H9 (cell line): ENCODE measurements at regions not wholly inside any gene's neighbourhood (a gene's known extent, or its start where the extent isn't known, plus 50 kb on each side); places are given as distances from the start of the nearest gene placed in this dataset.

ENCODE experiments used
- DNase-seq: peaks from one replicate; pipeline ENCODE4 v3.0.0-alpha.2; 2017
- H2AFZ ChIP-seq: one replicate; pipeline ENCODE4 v1.6.1; 2013; ENCODE audit warnings: mild to moderate bottlenecking, low read length, control low read depth, moderate library complexity
- H2AK5ac ChIP-seq: 2 replicates; pipeline ENCODE4 v1.6.1; 2013; ENCODE audit warnings: low read length, control low read depth, mixed read lengths; ENCODE audit not compliant: insufficient read length
- H2BK120ac ChIP-seq: one replicate; pipeline ENCODE4 v1.6.1; 2013; ENCODE audit warnings: low read depth, mild to moderate bottlenecking, low read length, control low read depth, inconsistent platforms; ENCODE audit not compliant: poor library complexity, severe bottlenecking
- H2BK12ac ChIP-seq: 2 replicates; pipeline ENCODE4 v1.6.1; 2013; ENCODE audit warnings: low read length, control low read depth, mixed read lengths, low read depth; ENCODE audit not compliant: insufficient read length
- H2BK15ac ChIP-seq: 2 replicates; pipeline ENCODE4 v1.6.1; 2013; ENCODE audit warnings: low read depth, low read length, control low read depth
- H2BK20ac ChIP-seq: one replicate; pipeline ENCODE4 v1.6.1; 2013; ENCODE audit warnings: low read depth, mild to moderate bottlenecking, low read length, control low read depth, inconsistent platforms; ENCODE audit not compliant: poor library complexity, severe bottlenecking
- H2BK5ac ChIP-seq: 2 replicates; pipeline ENCODE4 v1.6.1; 2013; ENCODE audit warnings: low read length, control low read depth, mixed read lengths; ENCODE audit not compliant: insufficient read length
- H3K14ac ChIP-seq: 2 replicates; pipeline ENCODE4 v1.6.1; 2013; ENCODE audit warnings: low read length, control low read depth; ENCODE audit not compliant: insufficient read depth
- H3K18ac ChIP-seq: 2 replicates; pipeline ENCODE4 v1.6.1; 2013; ENCODE audit warnings: low read depth, mild to moderate bottlenecking, mixed read lengths, low read length, control low read depth; ENCODE audit not compliant: insufficient read length
- H3K23ac ChIP-seq: 2 replicates; pipeline ENCODE4 v1.6.1; 2013; ENCODE audit warnings: low read length, control low read depth, mixed read lengths, low read depth; ENCODE audit not compliant: insufficient read length
- H3K23me2 ChIP-seq: 2 replicates; pipeline ENCODE4 v1.6.1; 2013; ENCODE audit warnings: low read depth, mild to moderate bottlenecking, mixed read lengths, low read length, control low read depth; ENCODE audit not compliant: insufficient read length, poor library complexity, severe bottlenecking
- H3K27ac ChIP-seq: 2 replicates; pipeline ENCODE4 v1.5.1; 2013; ENCODE audit warnings: low read length, control low read depth, mixed read lengths, low read depth; ENCODE audit not compliant: insufficient read length
- H3K27me3 ChIP-seq: 2 replicates; pipeline ENCODE4 v1.6.1; 2013; ENCODE audit warnings: low read length, control low read depth, inconsistent platforms; ENCODE audit not compliant: insufficient read depth
- H3K4ac ChIP-seq: 2 replicates; pipeline ENCODE4 v1.6.1; 2013; ENCODE audit warnings: low read depth, mild to moderate bottlenecking, control low read depth, inconsistent platforms, low read length, moderate library complexity
- H3K4me1 ChIP-seq: 2 replicates; pipeline ENCODE4 v1.6.1; 2013; ENCODE audit warnings: low read length, control low read depth, inconsistent platforms; ENCODE audit not compliant: insufficient read depth
- H3K4me2 ChIP-seq: 2 replicates; pipeline ENCODE4 v1.6.1; 2013; ENCODE audit warnings: low read length, control low read depth, mixed read lengths; ENCODE audit not compliant: insufficient read length, insufficient read depth
- H3K56ac ChIP-seq: 2 replicates; pipeline ENCODE4 v1.6.1; 2013; ENCODE audit warnings: low read depth, mild to moderate bottlenecking, mixed read lengths, low read length, control low read depth; ENCODE audit not compliant: insufficient read length
- H3K79me1 ChIP-seq: 2 replicates; pipeline ENCODE4 v1.6.1; 2013; ENCODE audit warnings: low read depth, mild to moderate bottlenecking, moderate library complexity, low read length, control low read depth, inconsistent platforms; ENCODE audit not compliant: insufficient read depth, poor library complexity, severe bottlenecking
- H3K79me2 ChIP-seq: 2 replicates; pipeline ENCODE4 v1.6.1; 2013; ENCODE audit warnings: low read length, control low read depth, inconsistent platforms; ENCODE audit not compliant: insufficient read depth
- H3K9ac ChIP-seq: 2 replicates; pipeline ENCODE4 v1.6.1; 2013; ENCODE audit warnings: low read length, control low read depth, mixed read lengths; ENCODE audit not compliant: insufficient read length; ENCODE audit errors: extremely low read depth
- H3K9me3 ChIP-seq: one replicate; pipeline ENCODE4 v1.6.1; 2013; ENCODE audit warnings: low read depth, low read length, inconsistent platforms; ENCODE audit not compliant: control insufficient read depth
- H3T11ph ChIP-seq: one replicate; pipeline ENCODE4 v1.6.1; 2013; ENCODE audit warnings: mild to moderate bottlenecking, low read length, control low read depth, inconsistent platforms
- H4K20me1 ChIP-seq: one replicate; pipeline ENCODE4 v1.6.1; 2013; ENCODE audit not compliant: control insufficient read depth, insufficient read length, insufficient read depth
- H4K5ac ChIP-seq: 2 replicates; pipeline ENCODE4 v1.6.1; 2013; ENCODE audit warnings: low read depth, mild to moderate bottlenecking, mixed read lengths, low read length, control low read depth; ENCODE audit not compliant: insufficient read length
- H4K8ac ChIP-seq: replicated peaks from 2 replicates; pipeline ENCODE4 v1.6.1; 2013; ENCODE audit warnings: low read length, control low read depth, mixed read lengths, low read depth; ENCODE audit not compliant: insufficient read length
- H4K91ac ChIP-seq: 2 replicates; pipeline ENCODE4 v1.6.1; 2013; ENCODE audit warnings: low read depth, mild to moderate bottlenecking, moderate library complexity, mixed read lengths, low read length, control low read depth; ENCODE audit not compliant: insufficient read length
- H3K27ac Mint-ChIP-seq, 3 experiments: 2 replicates in 2 of 3; 3 replicates in 1 of 3; pipeline ENCODE4 v1.8.0; 2020 to 2021; ENCODE audit warnings: mixed read lengths in 3 of 3, mild to moderate bottlenecking in 1 of 3, moderate library complexity in 1 of 3
- H3K27me3 Mint-ChIP-seq: 2 replicates; pipeline ENCODE4 v1.8.0; 2021; ENCODE audit warnings: low read depth, mild to moderate bottlenecking, moderate library complexity, mixed read lengths
- H3K36me3 Mint-ChIP-seq, 3 experiments: 2 replicates in 2 of 3; 3 replicates in 1 of 3; pipeline ENCODE4 v1.8.0; 2020 to 2021; ENCODE audit warnings: low read depth in 3 of 3, mixed read lengths in 3 of 3; ENCODE audit not compliant: insufficient read depth in 1 of 3
- H3K4me1 Mint-ChIP-seq, 2 experiments: 2 replicates each; pipeline ENCODE4 v1.8.0; 2020; ENCODE audit warnings: mixed read lengths in 2 of 2
- H3K4me3 Mint-ChIP-seq, 2 experiments: 2 replicates in 1 of 2; 3 replicates in 1 of 2; pipeline ENCODE4 v1.8.0; 2020 to 2021; ENCODE audit warnings: mild to moderate bottlenecking in 2 of 2, mixed read lengths in 2 of 2, moderate library complexity in 1 of 2
- H3K9me3 Mint-ChIP-seq, 2 experiments: 2 replicates in 1 of 2; 3 replicates in 1 of 2; pipeline ENCODE4 v1.8.0; 2020; ENCODE audit warnings: mild to moderate bottlenecking in 2 of 2, mixed read lengths in 2 of 2, moderate library complexity in 1 of 2
- WGBS: extraction: QIAGEN DNeasy Blood & Tissue Kit; methylation state at CpG from one replicate; pipeline ENCODE4 v1.1.7; 2013; ENCODE audit warnings: missing lambda C conversion rate, low lambda C conversion rate, mixed read lengths; ENCODE audit not compliant: insufficient read length; ENCODE audit errors: extremely low coverage; 5-methylcytosine and 5-hydroxymethylcytosine counted together
- TF ChIP-seq, protein P1 (sequence below): fragments of 200-600 bp; sonication (generic); conservative IDR thresholded peaks from 3 replicates; pipeline ENCODE4 v1.8.0; 2021; ENCODE audit warnings: antibody characterized with exemption, mild to moderate bottlenecking

DNA sequence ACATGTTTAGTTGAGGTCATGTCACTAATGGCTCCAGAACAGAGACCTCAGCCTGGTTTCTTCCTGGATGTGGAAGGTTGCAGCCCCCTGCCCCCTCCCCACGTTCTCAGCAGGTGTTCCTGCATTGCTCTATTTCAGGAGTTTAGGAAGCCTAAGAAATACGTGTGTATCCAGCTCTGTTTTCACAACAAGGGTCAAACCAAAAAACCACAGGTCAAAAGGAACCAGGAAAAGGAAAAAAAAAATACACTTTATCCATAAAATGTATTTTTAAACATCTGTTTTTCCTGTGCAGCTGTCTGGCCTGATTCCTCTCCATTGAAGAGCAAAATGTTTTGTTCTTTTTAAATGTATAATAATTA lies 107.9 kb upstream of the PLEKHG1 start:
- Mint-ChIP-seq H3K9me3 (peaks cover 10% of the 10 kb centered on the region in 2 experiments; a peak in 4 of 5 replicates), H3K27ac (no peak overlapping the region; a peak in 1 of 7 replicates), H3K27me3 (peaks cover 2% of the 10 kb centered on the region), H3K36me3 (peaks cover 0 to 4% (median 3%) of the 10 kb centered on the region in 3 experiments; a peak in 1 of 7 replicates), H3K4me3 (no peak overlapping the region), H3K4me1 (no peaks in the 10 kb centered on the region)
- Histone ChIP-seq H3K79me1 (no peaks in the 10 kb centered on the region), H3K9ac (no peak overlapping the region), H3K14ac (no peak overlapping the region), H3K18ac (no peak overlapping the region), H3K23me2 (no peaks in the 10 kb centered on the region), H3K27me3 (no peaks in the 10 kb centered on the region), H3K4me2 (no peak overlapping the region), H3K56ac (no peak overlapping the region), H2BK15ac (no peak overlapping the region), H4K91ac (no peak overlapping the region), H4K8ac (no peak overlapping the region), H2AFZ (no peak overlapping the region), H4K5ac (no peak overlapping the region), H4K20me1 (no peaks in the 10 kb centered on the region), H2BK120ac (no peak overlapping the region), H3K9me3 (no peaks in the 10 kb centered on the region), H2BK5ac (no peak overlapping the region), H2AK5ac (no peak overlapping the region), H3K4me1 (no peaks in the 10 kb centered on the region), H3K79me2 (no peaks in the 10 kb centered on the region), H3K4ac (no peak overlapping the region), H3K23ac (no peak overlapping the region), H2BK12ac (no peak overlapping the region), H3T11ph (no peak overlapping the region), H2BK20ac (no peak overlapping the region), H3K27ac (no peak overlapping the region)
- WGBS = no CpG with 5 or more reads among the region's 2 CpGs
- TF ChIP-seq, protein P1, sequence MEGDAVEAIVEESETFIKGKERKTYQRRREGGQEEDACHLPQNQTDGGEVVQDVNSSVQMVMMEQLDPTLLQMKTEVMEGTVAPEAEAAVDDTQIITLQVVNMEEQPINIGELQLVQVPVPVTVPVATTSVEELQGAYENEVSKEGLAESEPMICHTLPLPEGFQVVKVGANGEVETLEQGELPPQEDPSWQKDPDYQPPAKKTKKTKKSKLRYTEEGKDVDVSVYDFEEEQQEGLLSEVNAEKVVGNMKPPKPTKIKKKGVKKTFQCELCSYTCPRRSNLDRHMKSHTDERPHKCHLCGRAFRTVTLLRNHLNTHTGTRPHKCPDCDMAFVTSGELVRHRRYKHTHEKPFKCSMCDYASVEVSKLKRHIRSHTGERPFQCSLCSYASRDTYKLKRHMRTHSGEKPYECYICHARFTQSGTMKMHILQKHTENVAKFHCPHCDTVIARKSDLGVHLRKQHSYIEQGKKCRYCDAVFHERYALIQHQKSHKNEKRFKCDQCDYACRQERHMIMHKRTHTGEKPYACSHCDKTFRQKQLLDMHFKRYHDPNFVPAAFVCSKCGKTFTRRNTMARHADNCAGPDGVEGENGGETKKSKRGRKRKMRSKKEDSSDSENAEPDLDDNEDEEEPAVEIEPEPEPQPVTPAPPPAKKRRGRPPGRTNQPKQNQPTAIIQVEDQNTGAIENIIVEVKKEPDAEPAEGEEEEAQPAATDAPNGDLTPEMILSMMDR = no peak
- DNase-seq = no peak
